A549 (cell line): ENCODE measurements at regions not wholly inside any gene's neighbourhood (a gene's known extent, or its start where the extent isn't known, plus 50 kb on each side); places are given as distances from the start of the nearest gene placed in this dataset.

Source experiments
- ATAC-seq, 2 experiments: fragments of 200-7000 bp in 1 of 2; fragments of >200 bp in 1 of 2; cut with Nextera tagmentation in 1 of 2; cut with Tn5 transposase in 1 of 2; 3 replicates each; pipeline versions ENCODE4 v1.8.0 to v1.9.1; 2018 to 2020; ENCODE audit warnings: mild to moderate bottlenecking in 1 of 2, moderate library complexity in 1 of 2
- CTCF ChIA-PET: fragments of 300-600 bp; sonication (Branson Sonifier 250); formaldehyde crosslinking; extraction: SDS; loops from one replicate; lab custom pipeline; 2021; ENCODE audit warnings: antibody characterized with exemption, inconsistent platforms; lab: Yijun Ruan, JAX
- POLR2A ChIA-PET: fragments of 350-600 bp; formaldehyde crosslinking; extraction: SDS; loops from one replicate; lab custom pipeline; 2021; ENCODE audit warnings: antibody characterized with exemption, inconsistent platforms; lab: Yijun Ruan, JAX
- DNase-seq, 2 experiments: peaks; one replicate each; pipeline versions ENCODE4 v3.0.0 to v3.0.0-alpha.2; 2011 to 2016; ENCODE audit warnings: low read depth in 1 of 2, low spot score in 1 of 2
- FAIRE-seq: peaks from 2 replicates; lab custom pipeline; 2011; peaks lifted over from hg19 to GRCh38; lab: Jason Lieb, UNC
- H3K27ac ChIP-seq, 2 experiments: fragments of >200 bp; sonication (Bioruptor Twin); formaldehyde crosslinking; 3 replicates each; pipeline ENCODE4 v1.5.1; 2016 to 2017
- H3K4me1 ChIP-seq: fragments of >200 bp; sonication (Bioruptor Twin); formaldehyde crosslinking; 3 replicates; pipeline ENCODE4 v1.6.1; 2016
- H3K4me2 ChIP-seq: fragments of >200 bp; sonication (Bioruptor Twin); formaldehyde crosslinking; 3 replicates; pipeline ENCODE4 v1.6.1; 2016
- H3K4me3 ChIP-seq: fragments of >200 bp; sonication (Bioruptor Twin); formaldehyde crosslinking; 3 replicates; pipeline ENCODE4 v1.5.1; 2016
- H3K9me3 ChIP-seq: fragments of >200 bp; sonication (Bioruptor Twin); formaldehyde crosslinking; 3 replicates; pipeline ENCODE4 v1.6.1; 2016
- BCL3 ChIP-seq: fragments of >200 bp; sonication (Bioruptor Twin); formaldehyde crosslinking; IDR thresholded peaks from 3 replicates; pipeline ENCODE4 v1.6.1; 2016
- CBX2 ChIP-seq: fragments of 200-600 bp; sonication (generic); IDR thresholded peaks from 2 replicates; pipeline ENCODE4 v1.6.1; 2016; ENCODE audit warnings: low read depth, mild to moderate bottlenecking, borderline replicate concordance
- CBX8 ChIP-seq: fragments of 200-600 bp; sonication (generic); IDR thresholded peaks from 2 replicates; pipeline ENCODE4 v1.6.1; 2016
- CEBPB ChIP-seq, 2 experiments: fragments of >200 bp in 1 of 2; sonication (Bioruptor Twin) in 1 of 2; formaldehyde crosslinking in 1 of 2; IDR thresholded peaks; 2 replicates each; pipeline ENCODE4 v1.6.1; 2012 to 2016
- CHD4 ChIP-seq: fragments of 200-600 bp; sonication (generic); IDR thresholded peaks from 2 replicates; pipeline ENCODE4 v1.6.1; 2016; ENCODE audit warnings: antibody characterized with exemption, mild to moderate bottlenecking, borderline replicate concordance
- CTCF ChIP-seq: fragments of >200 bp; sonication (Bioruptor Twin); formaldehyde crosslinking; IDR thresholded peaks from 3 replicates; pipeline ENCODE4 v1.5.1; 2016
- EHMT2 ChIP-seq: fragments of 200-600 bp; sonication (generic); IDR thresholded peaks from 2 replicates; pipeline ENCODE4 v1.6.1; 2016; ENCODE audit warnings: antibody characterized with exemption, low read depth, mild to moderate bottlenecking, moderate library complexity
- ELK1 ChIP-seq: fragments of 150-350 bp; IDR thresholded peaks from 2 replicates; pipeline ENCODE4 v1.6.1; 2014; ENCODE audit warnings: low read depth, mild to moderate bottlenecking, low read length
- EP300 ChIP-seq, 2 experiments: fragments of >200 bp; sonication (Bioruptor Twin); formaldehyde crosslinking; IDR thresholded peaks; 2 replicates in 1 of 2; 3 replicates in 1 of 2; pipeline ENCODE4 v1.6.1; 2016 to 2017
- ESRRA ChIP-seq: fragments of 150-350 bp; IDR thresholded peaks from 2 replicates; pipeline ENCODE4 v1.6.1; 2014; ENCODE audit warnings: mild to moderate bottlenecking, low read length, borderline replicate concordance
- FOSL2 ChIP-seq, 2 experiments: fragments of 450-650 bp in 1 of 2; fragments of >200 bp in 1 of 2; sonication (Bioruptor Twin) in 1 of 2; formaldehyde crosslinking; IDR thresholded peaks; 2 replicates each; pipeline versions ENCODE4 v1.5.0 to v1.6.1; 2016 to 2020; ENCODE audit warnings: mild to moderate bottlenecking in 1 of 2, moderate library complexity in 1 of 2
- FOXS1 ChIP-seq: fragments of 250-450 bp; sonication (Bioruptor Pico); IDR thresholded peaks from 2 replicates; pipeline ENCODE4 v1.5.0; 2020; ENCODE audit warnings: mild to moderate bottlenecking, moderate library complexity
- HEYL ChIP-seq: fragments of 250-450 bp; sonication (Bioruptor Pico); IDR thresholded peaks from 2 replicates; pipeline ENCODE4 v1.8.0; 2021; ENCODE audit warnings: mild to moderate bottlenecking, moderate library complexity
- HOXB13 ChIP-seq: fragments of 250-450 bp; sonication (Bioruptor Pico); IDR thresholded peaks from 2 replicates; pipeline ENCODE4 v1.5.0; 2020; ENCODE audit warnings: low read depth, mild to moderate bottlenecking, moderate library complexity
- JUNB ChIP-seq: fragments of >200 bp; sonication (Bioruptor Twin); formaldehyde crosslinking; IDR thresholded peaks from 2 replicates; pipeline ENCODE4 v1.6.1; 2016
- KDM5A ChIP-seq: fragments of 200-600 bp; sonication (generic); IDR thresholded peaks from 2 replicates; pipeline ENCODE4 v1.6.1; 2016; ENCODE audit warnings: antibody characterized with exemption, mild to moderate bottlenecking
- MAX ChIP-seq: IDR thresholded peaks from 2 replicates; pipeline ENCODE4 v1.6.1; 2012
- MYC ChIP-seq: IDR thresholded peaks from 2 replicates; pipeline ENCODE4 v1.6.1; 2012; ENCODE audit warnings: mild to moderate bottlenecking, inconsistent platforms, low read length, improper control_type of control experiment, borderline replicate concordance
- NFE2L2 ChIP-seq: fragments of 150-350 bp; conservative IDR thresholded peaks from 2 replicates; pipeline ENCODE4 v1.6.1; 2014; ENCODE audit warnings: low read length
- NR3C1 ChIP-seq: fragments of >200 bp; sonication (Bioruptor Twin); formaldehyde crosslinking; IDR thresholded peaks from 3 replicates; pipeline ENCODE4 v1.6.1; 2017
- POLR2AphosphoS2 ChIP-seq: conservative IDR thresholded peaks from 2 replicates; pipeline ENCODE4 v1.6.1; 2012; ENCODE audit warnings: low read length, improper control_type of control experiment, inconsistent platforms
- RARB ChIP-seq: fragments of 250-450 bp; sonication (Bioruptor Pico); IDR thresholded peaks from 2 replicates; pipeline ENCODE4 v1.8.0; 2021; ENCODE audit warnings: mild to moderate bottlenecking, moderate library complexity
- REST ChIP-seq: fragments of 200-600 bp; sonication (generic); IDR thresholded peaks from 2 replicates; pipeline ENCODE4 v1.6.1; 2016; ENCODE audit warnings: antibody characterized with exemption, mild to moderate bottlenecking, moderate library complexity
- SMC3 ChIP-seq: fragments of >200 bp; sonication (Bioruptor Twin); formaldehyde crosslinking; IDR thresholded peaks from 3 replicates; pipeline ENCODE4 v1.6.1; 2018; ENCODE audit warnings: inconsistent platforms
- TFCP2L1 ChIP-seq: fragments of 250-450 bp; sonication (Bioruptor Pico); IDR thresholded peaks from 2 replicates; pipeline ENCODE4 v1.5.0; 2021; ENCODE audit warnings: mild to moderate bottlenecking
- TP53 ChIP-seq: fragments of 250-450 bp; sonication (Bioruptor Pico); IDR thresholded peaks from 2 replicates; pipeline ENCODE4 v1.5.0; 2021; ENCODE audit warnings: mild to moderate bottlenecking, moderate library complexity
- ZFP36 ChIP-seq: fragments of 450-650 bp; IDR thresholded peaks from 2 replicates; pipeline ENCODE4 v1.6.1; 2014; ENCODE audit warnings: borderline replicate concordance; ENCODE audit not compliant: partially characterized antibody
- WGBS: methylation state at CpG from one replicate; pipeline ENCODE4 v1.1.6; 2017; ENCODE audit errors: missing lambda C conversion rate; 5-methylcytosine and 5-hydroxymethylcytosine counted together

- no peak for DNase-seq
- no peak overlapping the region for H3K4me2 ChIP-seq
- no peak for FAIRE-seq
- TF ChIP-seq NR3C1 = no peak
- TF ChIP-seq EHMT2 = no peak
- TF ChIP-seq NFE2L2 = no peak
- TF ChIP-seq MAX = no peak
- no peak overlapping the region for H3K27ac ChIP-seq
- ATAC-seq = no peak
- WGBS = 32% methylated on average over 1 of the region's 1 CpG
- CTCF ChIA-PET = no interaction called here
- no peaks in the 10 kb centered on the region for H3K4me1 ChIP-seq
- no peaks in the 10 kb centered on the region for H3K9me3 ChIP-seq
- POLR2A ChIA-PET = no interaction called here
- no peak overlapping the region for H3K4me3 ChIP-seq
These were observed 347.6 kb downstream of the PTPRC start for GRCh38 chr1:198986442-198986841.

- no peak for DNase-seq
- no peaks in the 10 kb centered on the region for H3K4me1 ChIP-seq
- POLR2A ChIA-PET = no interaction called here
- TF ChIP-seq CBX8 (no peak), HOXB13 (no peak), TP53 (no peak), TFCP2L1 (no peak), CBX2 (no peak), KDM5A (no peak)
- TF ChIP-seq, all 56 proteins: peak for 0
- Histone ChIP-seq H3K4me2 (no peak overlapping the region), H3K27ac (no peak overlapping the region), H3K4me3 (no peak overlapping the region), H3K9me3 (no peaks in the 10 kb centered on the region)
- ATAC-seq = no peak
- FAIRE-seq = no peak
- CTCF ChIA-PET = no interaction called here
These were observed 363.8 kb downstream of the PTPRC start for GRCh38 chr1:199002661-199003060.

- no peak for FAIRE-seq
- H3K4me1 ChIP-seq = no peaks in the 10 kb centered on the region
- no peak overlapping the region for H3K27ac ChIP-seq
- CTCF ChIA-PET = no interaction called here
- no peak for DNase-seq
- POLR2A ChIA-PET = no interaction called here
- H3K9me3 ChIP-seq = no peaks in the 10 kb centered on the region
- WGBS = 28% methylated on average over 2 of the region's 2 CpGs
- TF ChIP-seq JUNB (no peak), ZFP36 (no peak), HEYL (CRISPR knock-in tag) (no peak), CHD4 (no peak), ESRRA (no peak), RARB (CRISPR knock-in tag) (no peak), MYC (no peak), BCL3 (no peak), SMC3 (no peak), EP300 (IDR thresholded peaks at IDR 0.05) (no peak), CBX2 (no peak), CTCF (no peak)
- no peak overlapping the region for H3K4me3 ChIP-seq
- no peak for ATAC-seq
- no peak overlapping the region for H3K4me2 ChIP-seq
These were observed 368.6 kb downstream of the PTPRC start for GRCh38 chr1:199007423-199007822.

GRCh38 chr1:199009447-199009846 is 370.6 kb downstream of the PTPRC start:
- ChIA-PET POLR2A (no interaction called here), CTCF (no interaction called here)
- Histone ChIP-seq H3K4me3 (no peak overlapping the region), H3K9me3 (no peaks in the 10 kb centered on the region), H3K27ac (no peak overlapping the region), H3K4me2 (no peak overlapping the region), H3K4me1 (no peaks in the 10 kb centered on the region)
- DNase-seq (no peak), FAIRE-seq (no peak), ATAC-seq (no peak)
- 40% methylated on average over 5 of the region's 5 CpGs for WGBS
- TF ChIP-seq FOSL2 (IDR thresholded peaks at IDR 0.05) (no peak), FOSL2 (CRISPR knock-in tag; IDR thresholded peaks at IDR 0.05) (no peak), FOXS1 (no peak), ELK1 (no peak), EP300 (IDR thresholded peaks at IDR 0.05) (no peak), CEBPB (IDR thresholded peaks at IDR 0.05) (no peak), REST (no peak), POLR2AphosphoS2 (no peak), NFE2L2 (no peak)
